Thyroid gland (tissue), 4 donors: ENCODE measurements at regions not wholly inside any gene's neighbourhood (a gene's known extent, or its start where the extent isn't known, plus 50 kb on each side); places are given as distances from the start of the nearest gene placed in this dataset.

ENCODE experiments used
- DNase-seq, 2 donors: peaks; one replicate each; pipeline ENCODE4 v3.0.0-alpha.2; 2019
- H3K27ac ChIP-seq, 3 donors: fragments of 200-600 bp; sonication (generic); 1 replicate in 2 of 3; 2 replicates in 1 of 3; pipeline ENCODE4 v1.5.1; 2016 to 2019; ENCODE audit warnings: mild to moderate bottlenecking in 1 of 3, moderate library complexity in 1 of 3
- H3K27me3 ChIP-seq: fragments of 200-600 bp; sonication (generic); one replicate; pipeline ENCODE4 v1.5.1; 2019
- H3K36me3 ChIP-seq, 2 donors: fragments of 200-600 bp; sonication (generic); one replicate each; pipeline ENCODE4 v1.5.1; 2016 to 2019
- H3K4me1 ChIP-seq, 2 donors: fragments of 200-600 bp; sonication (generic); one replicate each; pipeline ENCODE4 v1.5.1; 2017 to 2019
- H3K4me3 ChIP-seq, 3 donors: fragments of 200-600 bp; sonication (generic); replicated peaks in 1 of 3; 1 replicate in 2 of 3; 2 replicates in 1 of 3; pipeline ENCODE4 v1.5.1; 2016; ENCODE audit warnings: mild to moderate bottlenecking in 1 of 3
- H3K9me3 ChIP-seq: fragments of 200-600 bp; sonication (generic); one replicate; pipeline ENCODE4 v1.5.1; 2017
- POLR2A ChIP-seq, 2 donors: fragments of 450-650 bp; IDR thresholded peaks; one replicate each; pipeline ENCODE4 v1.6.1; 2017; ENCODE audit warnings: antibody characterized with exemption in 2 of 2, mild to moderate bottlenecking in 2 of 2, moderate library complexity in 1 of 2
- WGBS, 2 donors: methylation state at CpG; one replicate each; pipeline ENCODE4 v1.1.5; 2017; 5-methylcytosine and 5-hydroxymethylcytosine counted together
- intact Hi-C: fragments of 100-400 bp; cut with DNase I; formaldehyde crosslinking; loops from one replicate; pipeline ENCODE4 v1.15.1; 2023
- TF ChIP-seq, protein P1 (sequence below), 6 experiments: fragments of 200-600 bp in 3 of 6; fragments of 450-650 bp in 3 of 6; sonication (generic) in 3 of 6; IDR thresholded peaks; one replicate each; pipeline ENCODE4 v1.5.1; 2016 to 2019; ENCODE audit warnings: antibody characterized with exemption in 6 of 6, mild to moderate bottlenecking in 2 of 6, inconsistent platforms in 1 of 6, moderate library complexity in 1 of 6

DNA sequence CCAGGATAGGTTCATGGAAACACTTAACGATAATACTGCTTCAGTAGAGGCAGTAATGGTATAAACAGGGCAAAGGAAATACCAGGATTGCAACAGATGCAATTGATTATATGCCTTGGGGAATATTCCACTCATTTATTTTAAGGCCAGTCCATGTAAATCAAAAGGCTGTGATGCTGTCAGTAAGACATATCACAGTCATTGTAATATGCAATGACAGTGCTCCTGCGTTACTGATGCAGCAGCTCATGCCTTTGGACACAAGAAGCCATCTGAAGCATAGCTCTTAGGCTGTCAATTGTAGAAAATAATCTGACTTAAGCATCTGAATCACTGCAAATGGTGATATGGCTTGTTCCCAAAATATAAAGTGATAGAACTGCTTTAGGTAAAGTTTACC lies 674.8 kb downstream of the TMTC2 start:
- TF ChIP-seq POLR2A (IDR thresholded peaks at IDR 0.05), result no peak
- TF ChIP-seq, protein P1, sequence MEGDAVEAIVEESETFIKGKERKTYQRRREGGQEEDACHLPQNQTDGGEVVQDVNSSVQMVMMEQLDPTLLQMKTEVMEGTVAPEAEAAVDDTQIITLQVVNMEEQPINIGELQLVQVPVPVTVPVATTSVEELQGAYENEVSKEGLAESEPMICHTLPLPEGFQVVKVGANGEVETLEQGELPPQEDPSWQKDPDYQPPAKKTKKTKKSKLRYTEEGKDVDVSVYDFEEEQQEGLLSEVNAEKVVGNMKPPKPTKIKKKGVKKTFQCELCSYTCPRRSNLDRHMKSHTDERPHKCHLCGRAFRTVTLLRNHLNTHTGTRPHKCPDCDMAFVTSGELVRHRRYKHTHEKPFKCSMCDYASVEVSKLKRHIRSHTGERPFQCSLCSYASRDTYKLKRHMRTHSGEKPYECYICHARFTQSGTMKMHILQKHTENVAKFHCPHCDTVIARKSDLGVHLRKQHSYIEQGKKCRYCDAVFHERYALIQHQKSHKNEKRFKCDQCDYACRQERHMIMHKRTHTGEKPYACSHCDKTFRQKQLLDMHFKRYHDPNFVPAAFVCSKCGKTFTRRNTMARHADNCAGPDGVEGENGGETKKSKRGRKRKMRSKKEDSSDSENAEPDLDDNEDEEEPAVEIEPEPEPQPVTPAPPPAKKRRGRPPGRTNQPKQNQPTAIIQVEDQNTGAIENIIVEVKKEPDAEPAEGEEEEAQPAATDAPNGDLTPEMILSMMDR (IDR thresholded peaks at IDR 0.05), result no peak
- H3K9me3 ChIP-seq, result no peaks in the 10 kb centered on the region
- 92 to 95% methylated on average over 2 of the region's 2 CpGs for WGBS, 2 donors
- DNase-seq, result no peak
- H3K36me3 ChIP-seq, result no peaks in the 10 kb centered on the region
- H3K27me3 ChIP-seq, result no peaks in the 10 kb centered on the region
- no peak overlapping the region for H3K27ac ChIP-seq
- intact Hi-C loops, result no loop called here
- H3K4me1 ChIP-seq, result no peaks in the 10 kb centered on the region
- no peak overlapping the region for H3K4me3 ChIP-seq

- TF ChIP-seq POLR2A (IDR thresholded peaks at IDR 0.05), result no peak
- TF ChIP-seq, protein P1 (IDR thresholded peaks at IDR 0.05), result no peak
- Histone ChIP-seq H3K27me3 (no peaks in the 10 kb centered on the region), H3K27ac (no peak overlapping the region)
These were observed 674.4 kb downstream of the TMTC2 start for GRCh38 chr12:83361071-83361470.

DNA sequence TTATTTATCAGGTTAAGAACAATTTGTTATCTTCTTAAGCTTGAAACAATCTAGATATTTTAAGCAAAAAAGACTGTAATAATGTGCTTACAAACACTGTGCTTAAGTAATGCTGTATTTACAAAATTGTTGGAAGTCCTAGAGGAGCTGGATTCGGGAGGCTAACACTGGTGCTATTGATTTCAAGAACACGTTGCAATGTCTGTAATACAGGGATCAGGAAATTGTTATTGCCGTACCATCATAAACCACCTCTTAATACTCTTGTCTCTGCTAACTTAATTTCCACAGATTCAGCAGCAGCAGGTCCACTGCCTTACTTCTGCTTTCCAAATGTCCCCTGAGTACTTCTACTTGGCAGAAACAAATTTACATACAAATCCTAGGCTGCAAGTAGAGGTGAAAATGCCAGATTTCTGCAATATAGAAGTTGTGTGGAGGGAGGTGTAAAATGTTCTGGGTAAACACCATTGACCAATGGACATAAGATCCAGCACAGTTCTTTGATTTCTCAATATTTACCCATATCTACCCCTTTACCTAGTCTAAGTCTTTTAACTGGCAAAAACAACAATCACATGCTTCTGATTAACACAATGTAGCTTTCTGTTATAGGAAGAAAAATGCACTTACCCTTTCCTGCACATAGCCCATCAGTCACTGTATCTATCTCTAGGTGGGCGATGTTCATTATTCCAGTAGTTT lies 663.4 kb downstream of the TMTC2 start:
- 84 to 88% methylated on average over 4 of the region's 4 CpGs for WGBS, 2 donors
- TF ChIP-seq, protein P1 (IDR thresholded peaks at IDR 0.05), result no peak
- TF ChIP-seq POLR2A (IDR thresholded peaks at IDR 0.05), result no peak
- Histone ChIP-seq H3K27ac (no peak overlapping the region), H3K9me3 (no peaks in the 10 kb centered on the region), H3K36me3 (no peaks in the 10 kb centered on the region), H3K4me3 (no peak overlapping the region), H3K27me3 (no peaks in the 10 kb centered on the region), H3K4me1 (no peaks in the 10 kb centered on the region)
- intact Hi-C loops, result no loop called here
- no peak for DNase-seq

More at GRCh38 chr12:83361071-83361470, 674.4 kb downstream of the TMTC2 start:
- H3K4me3 ChIP-seq, result no peak overlapping the region
- DNase-seq, result no peak
- H3K36me3 ChIP-seq, result no peaks in the 10 kb centered on the region
- H3K9me3 ChIP-seq, result no peaks in the 10 kb centered on the region
- intact Hi-C loops, result no loop called here
- H3K4me1 ChIP-seq, result no peaks in the 10 kb centered on the region

DNA sequence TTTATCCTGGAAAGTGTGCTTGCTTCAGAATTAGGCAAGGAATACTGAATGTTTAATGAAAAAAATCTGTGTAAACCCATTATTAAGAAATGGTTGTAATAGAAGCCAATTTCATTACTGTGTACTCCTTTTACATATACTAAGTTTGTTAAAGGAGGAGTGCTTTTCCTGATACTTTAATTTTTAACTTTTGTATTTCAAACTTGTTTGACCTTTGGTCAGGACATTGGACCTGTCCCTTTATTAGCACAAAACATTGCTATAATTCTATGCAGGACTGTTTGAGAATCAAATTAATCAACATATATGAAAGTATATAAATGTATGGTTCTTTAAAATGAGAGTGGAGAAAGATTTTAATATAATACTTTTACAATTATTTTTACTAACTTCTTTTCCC lies 659.6 kb downstream of the TMTC2 start:
- DNase-seq, result no peak
- intact Hi-C loops, result no loop called here
- Histone ChIP-seq H3K4me1 (no peaks in the 10 kb centered on the region), H3K4me3 (no peak overlapping the region), H3K27me3 (no peaks in the 10 kb centered on the region), H3K9me3 (no peaks in the 10 kb centered on the region), H3K36me3 (no peaks in the 10 kb centered on the region), H3K27ac (no peak overlapping the region)
- TF ChIP-seq, protein P1 (IDR thresholded peaks at IDR 0.05), result no peak
- TF ChIP-seq POLR2A (IDR thresholded peaks at IDR 0.05), result no peak

- TF ChIP-seq, protein P1 (IDR thresholded peaks at IDR 0.05), result no peak
- no peak for TF ChIP-seq POLR2A (IDR thresholded peaks at IDR 0.05)
- no peaks in the 10 kb centered on the region for H3K27me3 ChIP-seq
- DNase-seq, result no peak
- H3K4me3 ChIP-seq, result no peak overlapping the region
- no peaks in the 10 kb centered on the region for H3K36me3 ChIP-seq
- H3K9me3 ChIP-seq, result no peaks in the 10 kb centered on the region
- intact Hi-C loops, result no loop called here
- H3K4me1 ChIP-seq, result no peaks in the 10 kb centered on the region
- no peak overlapping the region for H3K27ac ChIP-seq
These were observed 657.1 kb downstream of the TMTC2 start for GRCh38 chr12:83343767-83344166.
